Breast epithelium (tissue), 4 donors: ENCODE measurements at regions not wholly inside any gene's neighbourhood (a gene's known extent, or its start where the extent isn't known, plus 50 kb on each side); places are given as distances from the start of the nearest gene placed in this dataset.

Experiments
- DNase-seq, 2 donors: peaks; one replicate each; pipeline ENCODE4 v3.0.0-alpha.2; 2019; ENCODE audit warnings: low spot score in 2 of 2
- H3K27ac ChIP-seq, 2 donors: fragments of 200-600 bp; sonication (generic) in 1 of 2; one replicate each; pipeline ENCODE4 v1.5.1; 2016 to 2019; ENCODE audit warnings: mild to moderate bottlenecking in 1 of 2
- H3K27me3 ChIP-seq, 2 donors: fragments of 200-600 bp; sonication (generic) in 1 of 2; one replicate each; pipeline versions ENCODE4 v1.5.1 to v1.6.0; 2017 to 2019; ENCODE audit warnings: control low read depth in 1 of 2, mild to moderate bottlenecking in 1 of 2
- H3K36me3 ChIP-seq: fragments of 200-600 bp; one replicate; pipeline ENCODE4 v1.5.1; 2019
- H3K4me1 ChIP-seq, 2 donors: fragments of 200-600 bp; sonication (generic); one replicate each; pipeline ENCODE4 v1.5.1; 2016 to 2019; ENCODE audit warnings: control low read depth in 1 of 2
- H3K4me3 ChIP-seq, 3 donors: fragments of 200-600 bp; sonication (generic); 1 replicate in 2 of 3; 2 replicates in 1 of 3; pipeline ENCODE4 v1.5.1; 2016 to 2019; ENCODE audit warnings: mild to moderate bottlenecking in 3 of 3, moderate library complexity in 2 of 3
- H3K9me3 ChIP-seq, 2 donors: fragments of 200-600 bp; sonication (generic) in 1 of 2; one replicate each; pipeline ENCODE4 v1.5.1; 2016 to 2019; ENCODE audit warnings: control low read depth in 1 of 2
- CTCF ChIP-seq, 3 donors: fragments of 450-650 bp; IDR thresholded peaks; one replicate each; pipeline ENCODE4 v1.5.1; 2016 to 2017; ENCODE audit warnings: antibody characterized with exemption in 3 of 3, mild to moderate bottlenecking in 3 of 3, moderate library complexity in 3 of 3
- POLR2A ChIP-seq: fragments of 450-650 bp; IDR thresholded peaks from one replicate; pipeline ENCODE4 v1.6.1; 2016; ENCODE audit warnings: antibody characterized with exemption, mild to moderate bottlenecking, moderate library complexity
- POLR2AphosphoS5 ChIP-seq, 3 donors: sonication (generic); formaldehyde crosslinking; IDR thresholded peaks; one replicate each; pipeline ENCODE4 v1.6.1; 2017; ENCODE audit warnings: antibody characterized with exemption in 3 of 3
- intact Hi-C: fragments of 100-400 bp; cut with DNase I; formaldehyde crosslinking; loops from one replicate; pipeline ENCODE4 v1.15.1; 2023; ENCODE audit warnings: low total_unique reads

GRCh38 chr5:5042806-5043205, 97.3 kb upstream of the ADAMTS16 start:
- Histone ChIP-seq H3K9me3 (no peaks in the 10 kb centered on the region), H3K4me3 (no peak overlapping the region), H3K27ac (no peak overlapping the region), H3K27me3 (no peaks in the 10 kb centered on the region), H3K4me1 (no peaks in the 10 kb centered on the region), H3K36me3 (no peaks in the 10 kb centered on the region)
- TF ChIP-seq CTCF (IDR thresholded peaks at IDR 0.05) (no peak), POLR2AphosphoS5 (IDR thresholded peaks at IDR 0.05) (no peak), POLR2A (no peak)
- intact Hi-C loops = no loop called here
- no peak for DNase-seq

- intact Hi-C loops = no loop called here
- no peak overlapping the region for H3K27ac ChIP-seq
- TF ChIP-seq CTCF (IDR thresholded peaks at IDR 0.05) = no peak
- TF ChIP-seq POLR2AphosphoS5 (IDR thresholded peaks at IDR 0.05) = no peak
- no peak for TF ChIP-seq POLR2A
- no peaks in the 10 kb centered on the region for H3K27me3 ChIP-seq
- H3K4me3 ChIP-seq = no peak overlapping the region
- DNase-seq = no peak
- H3K36me3 ChIP-seq = no peaks in the 10 kb centered on the region
- no peaks in the 10 kb centered on the region for H3K9me3 ChIP-seq
- H3K4me1 ChIP-seq = no peaks in the 10 kb centered on the region
Observed at GRCh38 chr5:5043346-5043745, 96.8 kb upstream of the ADAMTS16 start.

GRCh38 chr5:5044247-5044840, 95.8 kb upstream of the ADAMTS16 start:
- no peak for DNase-seq
- Histone ChIP-seq H3K4me3 (no peak overlapping the region), H3K27ac (no peak overlapping the region), H3K27me3 (no peaks in the 10 kb centered on the region), H3K4me1 (no peaks in the 10 kb centered on the region), H3K36me3 (no peaks in the 10 kb centered on the region), H3K9me3 (no peaks in the 10 kb centered on the region)
- intact Hi-C loops = no loop called here
- no peak for TF ChIP-seq POLR2AphosphoS5 (IDR thresholded peaks at IDR 0.05)
- no peak for TF ChIP-seq POLR2A
- TF ChIP-seq CTCF (IDR thresholded peaks at IDR 0.05) = no peak

GRCh38 chr5:5046680-5047502, 93.2 kb upstream of the ADAMTS16 start:
- no peak overlapping the region for H3K4me3 ChIP-seq
- H3K9me3 ChIP-seq = no peaks in the 10 kb centered on the region
- H3K27ac ChIP-seq = no peak overlapping the region
- no peaks in the 10 kb centered on the region for H3K27me3 ChIP-seq
- TF ChIP-seq POLR2A = no peak
- no peak for TF ChIP-seq CTCF (IDR thresholded peaks at IDR 0.05)
- no peak for TF ChIP-seq POLR2AphosphoS5 (IDR thresholded peaks at IDR 0.05)
- intact Hi-C loops = no loop called here
- no peaks in the 10 kb centered on the region for H3K36me3 ChIP-seq
- no peak for DNase-seq
- no peaks in the 10 kb centered on the region for H3K4me1 ChIP-seq

GRCh38 chr5:5050801-5051200, 89.3 kb upstream of the ADAMTS16 start:
- H3K4me3 ChIP-seq = no peak overlapping the region
- no peaks in the 10 kb centered on the region for H3K9me3 ChIP-seq
- H3K27ac ChIP-seq = no peak overlapping the region
- H3K4me1 ChIP-seq = no peaks in the 10 kb centered on the region
- no peaks in the 10 kb centered on the region for H3K27me3 ChIP-seq
- intact Hi-C loops = no loop called here
- TF ChIP-seq POLR2AphosphoS5 (IDR thresholded peaks at IDR 0.05) (no peak), CTCF (IDR thresholded peaks at IDR 0.05) (no peak), POLR2A (no peak)
- H3K36me3 ChIP-seq = no peaks in the 10 kb centered on the region
- DNase-seq = no peak
